Mucosa of rectum (tissue), 2 donors: ENCODE measurements at regions not wholly inside any gene's neighbourhood (a gene's known extent, or its start where the extent isn't known, plus 50 kb on each side); places are given as distances from the start of the nearest gene placed in this dataset.

Source experiments
- H3K27ac ChIP-seq, 2 donors: one replicate each; pipeline ENCODE4 v1.7.0; 2013; ENCODE audit warnings: inconsistent platforms in 2 of 2, low read depth in 2 of 2, low read length in 2 of 2
- H3K27me3 ChIP-seq, 2 donors: one replicate each; pipeline ENCODE4 v1.7.0; 2013; ENCODE audit warnings: low read length in 2 of 2; ENCODE audit not compliant: control insufficient read depth in 2 of 2, insufficient read depth in 2 of 2
- H3K36me3 ChIP-seq, 2 donors: one replicate each; pipeline ENCODE4 v1.7.0; 2013; ENCODE audit warnings: low read length in 2 of 2; ENCODE audit not compliant: control insufficient read depth in 2 of 2, insufficient read depth in 2 of 2
- H3K4me1 ChIP-seq, 2 donors: one replicate each; pipeline ENCODE4 v1.7.0; 2013; ENCODE audit warnings: low read length in 2 of 2, mild to moderate bottlenecking in 1 of 2; ENCODE audit not compliant: control insufficient read depth in 2 of 2, insufficient read depth in 2 of 2
- H3K4me3 ChIP-seq, 2 donors: one replicate each; pipeline ENCODE4 v1.7.0; 2013; ENCODE audit warnings: low read length in 2 of 2
- H3K9ac ChIP-seq, 2 donors: one replicate each; pipeline ENCODE4 v1.7.0; 2013; ENCODE audit warnings: low read length in 2 of 2, low read depth in 1 of 2, mild to moderate bottlenecking in 1 of 2
- H3K9me3 ChIP-seq, 2 donors: one replicate each; pipeline ENCODE4 v1.7.0; 2013; ENCODE audit warnings: low read length in 2 of 2; ENCODE audit not compliant: control insufficient read depth in 2 of 2
- donor health status: healthy.
- donor health status: Normal muscosa, but diverticular disease.

GRCh38 chr22:27557286-27558008 is 244.1 kb downstream of the MN1 start:
- Histone ChIP-seq H3K9ac (no peak overlapping the region), H3K4me3 (no peak overlapping the region), H3K9me3 (no peaks in the 10 kb centered on the region), H3K27me3 (no peaks in the 10 kb centered on the region), H3K4me1 (peaks cover 2 to 5% of the 10 kb centered on the region in 2 donors), H3K27ac (no peak overlapping the region), H3K36me3 (no peaks in the 10 kb centered on the region)

GRCh38 chr22:27558658-27559371 is 242.7 kb downstream of the MN1 start:
- H3K27me3 ChIP-seq = no peaks in the 10 kb centered on the region
- no peaks in the 10 kb centered on the region for H3K36me3 ChIP-seq
- no peaks in the 10 kb centered on the region for H3K9me3 ChIP-seq
- peaks cover 2 to 5% of the 10 kb centered on the region in 2 donors for H3K4me1 ChIP-seq
- H3K27ac ChIP-seq = no peak overlapping the region
- H3K4me3 ChIP-seq = no peak overlapping the region
- H3K9ac ChIP-seq = no peak overlapping the region

GRCh38 chr22:27560781-27561180 is 240.8 kb downstream of the MN1 start:
- no peaks in the 10 kb centered on the region for H3K27me3 ChIP-seq
- H3K4me1 ChIP-seq = no peaks in the 10 kb centered on the region
- H3K9ac ChIP-seq = no peak overlapping the region
- H3K9me3 ChIP-seq = no peaks in the 10 kb centered on the region
- H3K36me3 ChIP-seq = no peaks in the 10 kb centered on the region
- H3K27ac ChIP-seq = no peak overlapping the region
- H3K4me3 ChIP-seq = no peak overlapping the region

GRCh38 chr22:27561286-27561904 is 240.2 kb downstream of the MN1 start:
- Histone ChIP-seq H3K27ac (no peak overlapping the region), H3K4me3 (no peak overlapping the region), H3K9me3 (no peaks in the 10 kb centered on the region), H3K36me3 (no peaks in the 10 kb centered on the region), H3K9ac (no peak overlapping the region), H3K27me3 (no peaks in the 10 kb centered on the region), H3K4me1 (no peaks in the 10 kb centered on the region)

- Histone ChIP-seq H3K27ac (no peak overlapping the region), H3K4me3 (no peak overlapping the region), H3K9me3 (no peaks in the 10 kb centered on the region), H3K4me1 (no peaks in the 10 kb centered on the region), H3K36me3 (no peaks in the 10 kb centered on the region), H3K9ac (no peak overlapping the region), H3K27me3 (no peaks in the 10 kb centered on the region)
Observed at GRCh38 chr22:27564806-27565205, 236.8 kb downstream of the MN1 start.

GRCh38 chr22:27566602-27567001 is 235.0 kb downstream of the MN1 start:
- Histone ChIP-seq H3K4me1 (no peaks in the 10 kb centered on the region), H3K9me3 (no peaks in the 10 kb centered on the region), H3K36me3 (no peaks in the 10 kb centered on the region), H3K9ac (no peak overlapping the region), H3K27ac (no peak overlapping the region), H3K4me3 (no peak overlapping the region), H3K27me3 (no peaks in the 10 kb centered on the region)

- no peaks in the 10 kb centered on the region for H3K4me1 ChIP-seq
- H3K9me3 ChIP-seq = peaks cover 4% of the 10 kb centered on the region in 2 donors
- H3K36me3 ChIP-seq = no peaks in the 10 kb centered on the region
- H3K27me3 ChIP-seq = no peaks in the 10 kb centered on the region
- no peak overlapping the region for H3K9ac ChIP-seq
- H3K27ac ChIP-seq = no peak overlapping the region
- H3K4me3 ChIP-seq = no peak overlapping the region
Observed at GRCh38 chr22:27568265-27568664, 233.3 kb downstream of the MN1 start.

GRCh38 chr22:27571463-27572277 is 229.9 kb downstream of the MN1 start:
- Histone ChIP-seq H3K27ac (no peak overlapping the region), H3K4me1 (no peaks in the 10 kb centered on the region), H3K36me3 (no peaks in the 10 kb centered on the region), H3K27me3 (peaks cover 2 to 11% of the 10 kb centered on the region in 2 donors), H3K4me3 (no peak overlapping the region), H3K9me3 (peaks cover 4% of the 10 kb centered on the region in 2 donors), H3K9ac (no peak overlapping the region)

- no peaks in the 10 kb centered on the region for H3K4me1 ChIP-seq
- no peaks in the 10 kb centered on the region for H3K36me3 ChIP-seq
- H3K9ac ChIP-seq = no peak overlapping the region
- no peak overlapping the region for H3K27ac ChIP-seq
- H3K4me3 ChIP-seq = no peak overlapping the region
- peaks cover 4% of the 10 kb centered on the region in 2 donors for H3K9me3 ChIP-seq
- H3K27me3 ChIP-seq = peaks cover 2 to 11% of the 10 kb centered on the region in 2 donors
Observed at GRCh38 chr22:27572278-27572666, 229.3 kb downstream of the MN1 start.
